GM12864 (cell line): ENCODE measurements at regions not wholly inside any gene's neighbourhood (a gene's known extent, or its start where the extent isn't known, plus 50 kb on each side); places are given as distances from the start of the nearest gene placed in this dataset.
A peak's percentile ranks its signal among the peaks of the same experiment; 100 is the strongest.

ENCODE experiments used
- DNase-seq: peaks from one replicate; pipeline ENCODE4 v3.0.0-alpha.2; 2011; ENCODE audit warnings: low read depth
- H3K4me3 ChIP-seq: 2 replicates; pipeline ENCODE4 v1.5.1; 2011; ENCODE audit warnings: mild to moderate bottlenecking, low read depth, low read length, control low read depth
- TF ChIP-seq, protein P1 (sequence below): IDR thresholded peaks from 2 replicates; pipeline ENCODE4 v1.5.1; 2011; ENCODE audit warnings: low read depth, mild to moderate bottlenecking, moderate library complexity, low read length, control low read depth, inconsistent platforms; ENCODE audit errors: missing control alignments

DNA sequence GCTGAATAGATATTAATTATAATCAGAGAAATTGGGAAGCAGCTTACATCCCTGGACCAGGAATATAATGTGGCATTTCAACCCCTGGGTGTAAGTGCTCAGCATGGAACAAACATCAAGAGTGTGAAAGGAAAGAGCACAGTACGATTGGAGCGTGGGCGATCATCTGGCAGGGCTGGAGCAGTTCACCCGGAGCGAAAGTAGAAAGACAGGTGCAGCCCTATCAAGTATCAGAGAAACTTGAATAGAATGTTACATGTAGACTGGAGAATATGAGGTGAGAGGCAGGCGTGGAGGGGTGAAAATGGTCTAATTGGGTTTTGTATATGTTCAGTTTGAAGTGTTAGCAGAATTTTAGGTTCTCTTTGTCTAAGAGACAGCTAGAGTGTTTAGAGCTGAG is 303.0 kb downstream of the MDFIC start:
- DNase-seq: no peak
- TF ChIP-seq, protein P1, sequence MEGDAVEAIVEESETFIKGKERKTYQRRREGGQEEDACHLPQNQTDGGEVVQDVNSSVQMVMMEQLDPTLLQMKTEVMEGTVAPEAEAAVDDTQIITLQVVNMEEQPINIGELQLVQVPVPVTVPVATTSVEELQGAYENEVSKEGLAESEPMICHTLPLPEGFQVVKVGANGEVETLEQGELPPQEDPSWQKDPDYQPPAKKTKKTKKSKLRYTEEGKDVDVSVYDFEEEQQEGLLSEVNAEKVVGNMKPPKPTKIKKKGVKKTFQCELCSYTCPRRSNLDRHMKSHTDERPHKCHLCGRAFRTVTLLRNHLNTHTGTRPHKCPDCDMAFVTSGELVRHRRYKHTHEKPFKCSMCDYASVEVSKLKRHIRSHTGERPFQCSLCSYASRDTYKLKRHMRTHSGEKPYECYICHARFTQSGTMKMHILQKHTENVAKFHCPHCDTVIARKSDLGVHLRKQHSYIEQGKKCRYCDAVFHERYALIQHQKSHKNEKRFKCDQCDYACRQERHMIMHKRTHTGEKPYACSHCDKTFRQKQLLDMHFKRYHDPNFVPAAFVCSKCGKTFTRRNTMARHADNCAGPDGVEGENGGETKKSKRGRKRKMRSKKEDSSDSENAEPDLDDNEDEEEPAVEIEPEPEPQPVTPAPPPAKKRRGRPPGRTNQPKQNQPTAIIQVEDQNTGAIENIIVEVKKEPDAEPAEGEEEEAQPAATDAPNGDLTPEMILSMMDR: no peak

GRCh38 chr7:115223959-115224358 is 302.1 kb downstream of the MDFIC start:
- TF ChIP-seq, protein P1: no peak
- no peak for DNase-seq
- no peak overlapping the region for H3K4me3 ChIP-seq

More for the DNA sequence above, 303.0 kb downstream of the MDFIC start:
- no peak overlapping the region for H3K4me3 ChIP-seq

GRCh38 chr7:115221456-115221855 is 299.6 kb downstream of the MDFIC start:
- H3K4me3 ChIP-seq: no peak overlapping the region
- TF ChIP-seq, protein P1: no peak
- DNase-seq: no peak

GRCh38 chr7:115218076-115218475 is 296.2 kb downstream of the MDFIC start:
- no peak overlapping the region for H3K4me3 ChIP-seq
- DNase-seq: no peak
- TF ChIP-seq, protein P1: no peak

DNA sequence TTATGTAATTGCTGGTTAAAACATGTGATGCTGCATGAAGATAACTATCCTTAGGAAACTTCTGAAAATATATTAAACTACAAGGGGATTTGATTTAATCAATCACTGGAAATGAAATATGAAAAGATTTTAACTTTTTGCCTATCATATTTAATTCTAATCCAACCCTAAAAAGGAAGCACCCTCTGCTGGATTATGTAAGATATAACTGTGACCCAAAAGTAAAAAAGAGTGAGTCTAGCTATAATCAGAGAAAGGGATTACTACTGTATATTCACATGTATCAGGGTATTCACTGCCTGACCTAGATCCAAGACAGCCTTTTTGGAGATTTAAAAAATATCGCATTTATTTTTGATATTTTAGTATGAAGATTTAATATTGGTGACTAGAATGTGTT is 295.5 kb downstream of the MDFIC start:
- TF ChIP-seq, protein P1: peak; percentile 23
- no peak overlapping the region for H3K4me3 ChIP-seq
- DNase-seq: no peak

DNA sequence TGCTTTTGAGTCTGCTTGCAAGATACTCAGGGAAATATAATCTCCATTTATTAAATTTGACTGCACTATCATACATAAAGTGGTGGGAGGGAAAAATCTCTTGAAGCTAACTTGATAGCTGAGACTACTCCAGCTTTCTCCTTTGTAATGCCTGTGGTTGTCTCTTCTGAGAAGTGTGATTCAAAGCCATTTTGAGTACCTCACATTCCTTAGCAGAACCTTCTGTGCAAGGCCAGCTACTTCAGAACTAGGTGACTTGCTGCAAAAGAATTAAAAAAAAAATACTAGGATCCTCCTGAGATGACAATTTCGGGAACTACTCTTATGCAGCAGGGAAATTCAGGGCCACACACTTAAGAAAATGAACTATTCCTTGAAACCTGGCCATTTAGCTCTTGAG is 294.8 kb downstream of the MDFIC start:
- no peak overlapping the region for H3K4me3 ChIP-seq
- DNase-seq: no peak
- TF ChIP-seq, protein P1: no peak

- TF ChIP-seq, protein P1: no peak
- DNase-seq: no peak
- H3K4me3 ChIP-seq: no peak overlapping the region
Observed at GRCh38 chr7:115211171-115211570, 289.3 kb downstream of the MDFIC start.
